D341Med (cell line): ENCODE measurements at regions not wholly inside any gene's neighbourhood (a gene's known extent, or its start where the extent isn't known, plus 50 kb on each side); places are given as distances from the start of the nearest gene placed in this dataset.

Experiments used
- DNase-seq: peaks from one replicate; pipeline ENCODE4 v3.0.0; 2012; ENCODE audit warnings: low spot score

DNA sequence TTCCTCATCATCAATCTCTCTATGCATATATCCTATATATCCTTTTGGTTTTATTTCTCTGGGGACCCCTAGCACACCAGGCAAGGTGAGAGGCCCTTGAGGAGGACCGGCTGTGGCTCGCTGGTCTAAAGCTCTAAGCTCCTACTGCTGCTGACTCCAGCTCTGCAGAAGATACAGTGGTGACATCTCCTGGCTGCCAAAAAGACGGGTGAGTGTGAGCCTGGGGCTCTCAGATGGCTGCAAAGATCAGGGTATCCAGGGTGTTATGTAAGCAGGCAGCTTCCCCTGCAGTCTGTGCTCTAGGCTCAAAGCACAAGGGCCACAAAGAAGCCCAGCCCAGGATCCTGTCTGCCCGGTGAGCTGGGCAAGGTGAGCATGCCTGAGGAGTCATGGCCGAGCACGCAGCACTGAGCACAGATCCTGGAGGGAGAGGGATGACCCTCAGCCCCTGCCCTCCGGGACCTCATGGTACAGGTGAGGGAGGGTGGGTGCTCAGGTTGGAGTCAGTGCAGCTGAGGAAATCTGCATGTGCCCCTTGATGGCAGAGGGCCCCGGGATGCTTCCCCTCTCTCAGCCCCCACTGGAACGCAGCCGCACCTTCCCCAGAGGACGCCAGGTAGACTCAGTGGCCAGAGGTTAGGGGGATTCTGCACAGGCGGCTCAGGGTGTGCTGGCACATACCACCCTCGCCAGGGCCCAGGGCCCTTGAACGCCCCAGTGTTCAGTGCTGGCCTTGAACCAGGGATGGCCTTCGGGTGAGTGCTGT, 95.4 kb upstream of the INSIG1 start:
- no peak for DNase-seq

DNA sequence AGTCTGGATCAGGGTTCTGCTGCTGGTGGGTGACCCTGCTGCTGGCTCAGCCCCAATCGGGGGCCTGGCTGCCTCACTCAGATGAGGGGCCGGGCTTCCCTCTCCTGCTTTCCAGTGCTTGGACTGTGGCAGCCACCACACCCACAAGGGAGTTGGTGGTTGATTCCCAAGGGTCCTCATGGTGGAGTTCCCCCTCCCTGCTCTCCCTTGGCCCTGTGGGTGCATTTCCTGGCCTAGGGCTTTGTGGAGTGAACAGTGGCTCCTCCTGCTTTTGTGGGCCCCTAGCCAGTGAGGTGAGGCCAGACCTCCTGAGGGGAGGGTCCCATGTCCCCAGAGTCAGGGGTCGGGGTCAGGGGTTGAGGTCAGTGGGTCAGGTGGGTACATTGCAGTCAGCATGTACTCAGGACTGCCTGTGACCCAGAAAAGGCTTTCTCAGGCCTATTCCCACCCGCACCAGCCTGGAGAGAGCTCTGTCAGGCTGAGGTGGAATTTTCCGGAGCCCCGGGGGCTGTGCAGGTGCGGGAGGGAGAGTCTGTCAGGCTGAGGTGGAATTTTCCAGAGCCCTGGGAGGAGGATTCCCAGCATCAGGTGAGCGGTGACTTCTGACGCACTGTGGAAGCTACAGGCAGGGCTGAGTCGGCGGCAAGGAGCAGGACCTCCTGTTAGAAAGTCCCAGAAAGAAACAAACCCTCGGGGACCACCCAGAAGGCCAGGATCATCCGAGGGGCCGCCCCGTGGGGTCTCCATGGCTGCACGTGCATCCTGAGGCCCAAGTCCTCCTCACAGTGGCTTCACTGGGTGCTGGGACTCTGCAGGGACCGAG, 94.4 kb upstream of the INSIG1 start:
- DNase-seq = no peak

DNA sequence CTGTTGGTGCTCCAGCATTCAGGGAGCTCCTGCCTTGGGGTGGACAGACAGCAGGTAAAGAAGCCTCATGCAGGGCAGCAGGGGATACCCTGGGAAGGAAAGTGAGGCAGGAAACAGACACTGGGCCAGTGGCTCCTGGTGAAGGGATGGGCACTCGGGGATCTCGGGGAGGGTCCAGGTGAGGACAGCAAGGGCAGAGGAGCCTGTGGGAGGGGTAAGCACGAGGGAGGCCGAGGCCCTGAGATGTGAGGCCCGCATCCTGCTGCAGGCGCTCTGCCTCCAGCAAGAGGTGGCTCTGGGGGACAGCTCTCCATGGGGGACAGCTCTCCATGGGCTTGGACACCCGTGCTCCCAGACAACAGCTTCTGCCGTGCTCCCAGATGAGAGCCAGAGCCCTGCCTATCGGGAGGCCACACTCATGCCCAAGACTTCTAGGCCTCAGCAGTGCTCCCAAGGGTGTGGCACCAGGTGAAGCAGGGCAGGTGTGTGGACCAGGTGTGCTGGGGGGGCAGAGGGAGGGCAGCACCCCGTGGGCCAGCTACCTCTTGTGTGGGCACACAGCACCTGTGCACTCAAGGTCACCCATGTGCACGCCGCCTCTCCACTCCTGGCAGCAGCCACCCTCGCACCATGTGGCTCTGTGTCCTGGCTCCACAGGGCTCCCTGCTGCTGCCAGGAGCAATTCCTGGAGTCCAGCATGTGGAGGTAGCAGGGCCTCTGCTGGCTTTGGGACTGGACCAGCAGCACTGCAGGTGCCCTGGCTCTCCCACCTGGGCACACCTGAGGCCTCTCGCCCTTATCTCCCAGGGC, 93.6 kb upstream of the INSIG1 start:
- DNase-seq = no peak

DNA sequence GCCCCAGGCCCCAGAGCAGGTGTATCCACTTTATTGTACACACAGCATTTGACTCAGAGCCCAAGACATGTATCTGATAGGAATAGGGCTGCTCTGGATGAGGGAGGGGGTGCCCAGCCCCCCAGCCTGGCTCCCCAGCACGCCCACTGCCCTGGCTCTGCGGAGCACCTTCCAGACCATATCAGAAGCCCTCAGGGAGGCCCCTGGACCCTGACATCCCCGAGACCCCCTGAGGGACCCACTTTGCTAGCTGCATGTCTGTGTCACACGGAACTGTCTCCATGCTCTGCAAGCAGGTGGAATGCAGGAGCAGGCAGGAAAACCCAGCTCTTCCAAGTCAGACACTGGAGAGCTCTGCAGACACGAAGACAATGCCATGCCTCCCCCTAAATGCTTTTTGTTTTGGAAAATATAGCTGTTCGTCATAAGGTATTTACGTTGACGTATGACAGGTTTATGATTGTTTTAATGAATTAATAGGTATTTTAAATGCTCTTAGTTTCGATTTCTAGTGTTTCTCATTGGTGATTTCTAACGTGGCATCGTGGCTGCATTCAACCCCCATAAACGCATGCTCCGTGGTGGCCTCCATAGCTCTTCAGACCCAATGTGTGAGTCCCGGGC, 92.8 kb upstream of the INSIG1 start:
- no peak for DNase-seq

DNA sequence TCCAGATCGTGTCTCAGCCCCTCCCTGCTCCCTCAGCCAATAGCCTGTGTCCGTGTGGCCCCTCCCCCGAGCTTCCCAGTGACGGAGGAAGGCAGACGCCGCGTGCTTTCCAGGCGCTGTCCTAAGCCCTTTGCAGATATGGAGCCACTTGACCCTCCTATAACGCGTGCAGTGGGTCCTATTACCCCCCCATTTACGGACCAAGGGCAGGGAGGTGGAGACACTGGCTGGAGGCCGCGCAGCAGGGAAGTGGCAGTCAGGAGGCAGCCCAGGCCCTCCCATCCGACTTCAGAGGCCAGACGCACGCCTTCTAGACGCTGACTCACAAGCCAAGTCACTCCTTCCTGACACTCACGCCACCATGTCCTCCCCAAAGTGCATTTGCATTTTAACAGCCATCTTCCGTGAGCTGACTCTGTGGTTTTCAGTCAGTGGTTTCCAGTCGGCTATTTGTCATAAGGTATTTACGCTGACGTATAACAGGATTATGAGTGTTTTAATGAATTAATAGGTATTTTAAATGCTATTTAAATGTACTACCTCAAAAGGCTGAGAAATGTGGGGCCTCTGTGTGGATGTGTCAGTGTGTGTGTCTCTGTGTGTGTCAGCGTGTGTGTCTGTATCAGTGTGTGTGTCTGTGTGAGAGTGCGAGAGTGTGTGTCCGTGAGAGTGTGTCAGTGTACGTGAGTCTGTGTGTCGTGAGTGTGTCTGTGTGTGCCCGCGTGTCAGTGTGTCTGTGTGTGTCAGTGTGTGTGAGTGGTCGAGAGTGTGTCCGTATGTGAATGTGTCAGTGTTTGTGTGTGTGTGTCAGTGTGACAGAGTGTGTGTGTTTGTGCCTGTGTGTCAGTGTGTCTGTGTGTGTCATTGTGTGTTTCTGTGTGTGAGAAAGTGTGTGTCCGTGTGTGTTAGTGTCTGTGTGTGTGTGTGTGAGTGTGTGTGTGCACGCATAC, 92.0 kb upstream of the INSIG1 start:
- DNase-seq = no peak

DNA sequence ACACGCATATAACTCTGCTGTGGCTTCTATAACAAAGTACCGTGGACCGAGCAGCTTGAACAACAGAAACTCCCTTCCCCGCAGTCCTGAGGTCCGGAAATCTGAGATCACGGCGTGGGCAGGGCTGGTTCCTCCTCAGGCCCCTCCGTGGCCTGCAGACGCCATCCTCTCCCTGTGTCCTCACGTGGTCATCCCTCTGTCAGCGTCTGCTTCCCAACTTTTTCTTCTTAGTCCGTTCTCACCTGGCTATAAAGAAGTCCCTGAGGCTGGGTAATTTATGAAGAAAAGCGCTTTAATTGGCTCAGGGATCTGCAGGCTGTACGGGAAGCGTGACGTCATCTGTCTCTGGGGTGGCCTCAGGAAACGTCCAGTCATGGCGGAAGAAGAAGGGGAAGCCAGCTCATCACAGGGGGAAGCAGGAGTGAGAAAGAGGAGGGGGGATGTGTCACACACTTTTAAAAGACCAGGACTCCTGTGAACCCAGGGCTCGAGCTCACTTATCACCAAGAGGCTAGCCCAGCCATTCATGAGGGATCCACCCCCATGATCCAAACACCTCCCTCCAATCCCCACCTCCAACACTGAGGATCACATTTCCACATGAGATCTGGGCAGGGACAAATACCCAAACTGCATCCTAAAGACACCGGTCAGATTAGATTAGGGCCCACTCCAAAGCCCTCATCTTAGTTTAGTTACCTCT, 91.2 kb upstream of the INSIG1 start:
- no peak for DNase-seq

DNA sequence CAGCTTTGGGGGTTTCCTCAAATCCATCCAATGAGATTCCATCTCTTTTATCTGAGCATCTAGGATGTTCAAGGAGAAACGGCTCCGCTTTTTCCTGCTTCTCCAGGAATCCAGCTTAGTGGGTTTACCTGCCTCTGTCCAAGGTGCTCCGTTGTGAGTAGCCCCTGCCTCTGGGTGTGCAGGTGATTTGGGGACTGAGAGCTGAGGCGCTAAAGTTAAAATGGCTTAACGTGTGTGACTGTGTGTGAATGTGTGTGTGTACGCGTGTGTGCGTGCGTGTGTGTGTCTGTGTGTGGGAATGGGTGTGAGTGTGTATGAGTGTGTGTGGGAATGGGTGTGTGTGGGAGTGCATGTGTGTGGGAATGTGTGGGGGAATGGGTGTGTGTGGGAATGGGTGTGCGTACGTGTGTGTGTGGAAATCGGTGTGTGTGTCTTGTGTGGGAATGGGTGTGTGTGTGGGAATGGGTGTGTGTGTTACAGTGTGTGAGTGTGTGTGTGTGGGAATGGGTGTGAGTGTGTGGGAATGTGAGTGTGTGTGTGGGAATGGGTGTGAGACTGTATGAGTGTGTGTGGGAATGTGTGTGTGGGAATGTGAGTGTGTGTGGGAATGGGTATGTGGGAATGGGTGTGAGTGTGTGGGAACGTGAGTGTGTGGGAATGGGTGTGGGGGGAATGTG, 90.2 kb upstream of the INSIG1 start:
- DNase-seq = no peak

DNA sequence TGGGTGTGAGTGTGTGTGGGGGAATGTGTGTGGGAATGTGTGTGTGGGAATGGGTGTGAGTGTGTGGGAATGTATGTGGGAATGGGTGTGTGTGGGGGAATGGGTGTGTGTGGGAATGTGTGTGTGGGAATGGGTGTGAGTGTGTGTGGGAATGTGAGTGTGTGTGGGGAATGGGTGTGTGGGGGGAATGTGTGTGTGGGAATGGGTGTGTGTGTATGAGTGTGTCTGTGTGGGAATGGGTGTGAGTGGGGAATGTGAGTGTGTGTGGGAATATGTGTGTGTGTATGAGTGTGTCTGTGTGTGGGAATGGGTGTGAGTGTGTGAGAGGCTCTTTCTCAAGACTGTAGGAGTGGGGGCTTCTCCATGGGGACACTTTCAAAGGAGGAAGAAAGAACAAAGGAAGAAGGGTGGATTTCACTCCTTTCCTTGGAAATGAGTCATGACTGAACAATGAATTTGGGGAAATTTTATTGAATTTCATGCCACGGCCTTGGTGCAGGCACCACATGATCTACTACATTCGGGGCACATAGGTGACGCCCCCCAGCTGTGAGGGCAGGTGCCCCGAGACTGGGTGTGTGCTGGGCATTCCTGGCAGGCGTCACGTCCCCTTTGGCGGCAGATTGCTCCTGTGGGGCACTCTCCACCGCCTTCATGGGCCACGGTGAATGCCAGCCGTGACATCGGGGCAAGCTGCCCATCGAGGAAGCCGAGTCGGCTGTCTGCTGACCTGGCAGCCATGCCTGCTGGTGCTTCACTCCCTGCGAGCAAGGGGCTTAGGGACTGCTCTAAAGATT, 88.8 kb upstream of the INSIG1 start:
- no peak for DNase-seq

DNA sequence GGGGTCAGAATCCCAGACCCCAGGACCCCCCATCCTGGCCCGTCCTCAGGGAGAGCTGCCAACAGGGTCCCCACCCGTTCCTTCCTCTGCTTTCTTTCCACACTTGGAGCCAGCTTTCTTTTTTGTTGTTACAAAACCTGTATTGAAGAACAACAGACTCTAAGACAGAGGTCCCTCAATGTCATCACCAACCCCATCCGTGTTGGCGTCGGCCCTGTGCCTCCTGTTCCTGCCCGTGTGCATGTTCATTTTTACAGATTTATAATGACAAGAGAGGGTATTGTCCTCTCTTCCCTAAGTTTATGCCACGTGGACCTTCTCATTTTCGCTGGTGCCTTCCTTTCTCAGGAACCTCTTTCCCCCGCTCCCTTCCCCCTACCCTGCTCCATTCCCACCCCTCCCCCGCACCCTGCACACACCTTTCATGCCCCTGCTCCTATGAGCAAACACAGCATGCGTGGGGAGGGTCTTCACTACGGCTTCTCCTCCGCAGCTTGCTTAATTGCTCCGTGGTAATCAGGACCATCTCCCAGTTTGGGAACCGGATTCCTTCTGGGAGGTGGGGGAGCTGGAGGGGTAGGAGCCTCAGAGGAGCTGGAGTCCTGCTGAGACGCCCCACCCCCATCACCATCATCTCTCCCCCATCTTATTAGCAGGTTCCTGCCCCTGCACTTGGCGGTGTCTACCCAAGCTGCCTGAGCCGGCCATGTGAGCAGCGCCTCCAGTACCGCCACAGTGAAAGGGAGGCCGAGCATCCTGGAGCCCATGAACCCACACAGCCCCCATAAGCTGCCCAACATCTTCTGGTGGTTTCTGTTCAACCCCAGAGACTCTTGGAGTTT, 88.0 kb upstream of the INSIG1 start:
- no peak for DNase-seq

DNA sequence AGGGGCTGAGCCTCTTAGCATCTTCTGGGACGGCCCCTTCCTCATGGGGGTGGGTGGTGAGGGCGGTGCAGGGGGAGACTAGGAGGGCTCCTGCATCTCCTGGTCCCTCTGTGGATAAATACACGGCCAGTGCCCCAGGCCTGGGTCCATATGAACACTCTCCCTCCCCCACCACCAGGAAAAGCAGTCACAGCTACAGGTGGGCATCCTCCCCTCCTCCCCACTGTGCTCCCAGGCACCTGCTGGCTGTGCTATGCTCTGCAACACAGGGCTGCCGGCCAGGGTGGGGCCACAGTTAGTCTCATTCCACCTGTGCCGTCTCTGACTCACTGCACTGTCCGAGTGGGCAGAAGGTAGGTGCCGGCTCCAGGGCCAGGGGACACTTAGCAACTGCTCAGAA, 87.3 kb upstream of the INSIG1 start:
- DNase-seq = no peak

DNA sequence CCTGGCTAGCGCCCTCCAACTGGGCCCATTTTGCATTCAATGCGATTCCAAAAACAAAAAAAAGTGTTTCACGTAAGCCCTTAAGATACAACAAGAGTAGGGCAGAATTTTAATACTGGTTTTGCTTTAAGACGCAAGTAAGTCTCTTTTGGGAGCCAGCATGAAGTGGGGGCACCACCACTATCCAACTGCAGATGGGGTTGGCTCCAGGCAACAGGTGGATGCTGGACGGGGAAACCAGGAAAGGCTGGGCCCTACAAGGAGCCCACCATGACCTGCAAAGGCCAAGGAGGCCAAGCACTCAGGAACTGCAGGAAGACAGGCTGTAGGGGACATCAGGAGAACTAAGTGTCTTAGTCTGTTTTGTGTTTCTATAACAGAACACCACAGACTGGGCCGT, 86.5 kb upstream of the INSIG1 start:
- no peak for DNase-seq

DNA sequence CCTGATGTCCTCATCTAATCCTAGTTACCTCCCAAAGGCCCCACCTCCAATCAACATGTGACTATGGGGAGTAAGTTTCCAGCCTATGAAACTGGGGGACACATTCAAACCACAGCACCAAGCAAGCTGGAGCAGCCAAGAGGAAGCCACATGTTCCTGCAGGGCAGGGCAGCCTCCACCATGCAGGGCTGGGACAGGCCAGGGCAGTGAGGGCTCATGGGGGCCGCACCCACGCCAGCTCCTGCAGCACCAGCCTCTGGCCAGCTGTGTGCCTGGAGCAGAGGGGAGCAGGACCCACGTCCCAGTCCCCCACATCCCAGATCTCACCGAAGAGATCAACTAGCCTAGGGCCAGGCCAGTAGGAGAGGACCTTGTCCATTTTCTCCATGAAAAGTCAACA, 85.9 kb upstream of the INSIG1 start:
- no peak for DNase-seq

DNA sequence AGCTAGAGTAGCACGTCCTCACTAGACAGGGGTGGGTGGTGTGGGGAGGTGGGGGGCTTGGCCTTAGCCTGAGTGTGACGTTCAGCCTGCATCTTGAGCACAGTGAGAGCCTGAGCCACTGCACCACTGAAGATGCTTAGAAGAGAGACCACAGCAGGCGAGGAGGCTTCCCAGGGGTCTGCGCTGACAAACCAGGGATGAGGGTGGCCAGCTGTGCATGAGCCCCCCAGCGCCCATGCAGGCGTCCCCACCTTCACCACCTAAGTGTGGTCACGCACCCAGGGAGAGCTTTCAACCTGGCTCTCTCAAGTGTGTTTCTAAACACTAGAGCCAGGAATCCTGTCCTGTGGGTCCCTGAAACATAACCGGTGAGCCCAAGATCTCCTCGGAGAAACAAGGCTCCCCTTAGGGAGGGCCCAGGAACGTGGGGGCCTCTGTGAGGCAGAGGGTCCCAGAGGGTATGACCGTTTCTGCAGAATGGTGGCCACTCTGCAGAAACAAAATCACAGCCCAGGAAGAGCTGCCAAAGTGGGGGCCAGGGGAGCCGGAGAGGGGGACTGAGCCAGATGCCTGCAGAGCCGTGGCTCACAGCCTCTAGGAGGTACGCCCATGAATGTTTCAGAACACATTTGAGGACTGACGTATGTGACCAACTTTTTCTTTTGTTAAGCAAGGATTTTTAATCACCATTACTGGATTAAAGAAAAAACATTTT, 85.2 kb upstream of the INSIG1 start:
- DNase-seq = no peak

DNA sequence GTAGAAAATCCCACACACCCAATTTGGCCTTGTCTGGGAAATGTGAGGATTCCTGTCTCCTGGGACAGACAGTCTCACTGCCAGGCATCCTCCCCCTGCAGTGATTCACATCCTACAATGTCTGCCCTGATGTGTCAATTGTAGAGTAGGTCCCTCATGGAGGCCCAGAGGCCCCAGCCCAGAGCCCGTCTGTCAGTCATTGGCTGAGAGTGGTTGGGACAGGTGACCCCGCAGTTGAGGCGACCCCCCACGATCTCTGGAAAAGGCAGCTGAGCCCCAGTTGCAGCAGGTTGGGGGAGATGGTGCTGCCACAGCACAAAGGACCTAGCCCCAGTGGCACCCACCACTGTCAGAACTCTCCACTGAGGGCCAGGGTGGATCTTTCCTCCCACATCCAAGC, 84.3 kb upstream of the INSIG1 start:
- no peak for DNase-seq

DNA sequence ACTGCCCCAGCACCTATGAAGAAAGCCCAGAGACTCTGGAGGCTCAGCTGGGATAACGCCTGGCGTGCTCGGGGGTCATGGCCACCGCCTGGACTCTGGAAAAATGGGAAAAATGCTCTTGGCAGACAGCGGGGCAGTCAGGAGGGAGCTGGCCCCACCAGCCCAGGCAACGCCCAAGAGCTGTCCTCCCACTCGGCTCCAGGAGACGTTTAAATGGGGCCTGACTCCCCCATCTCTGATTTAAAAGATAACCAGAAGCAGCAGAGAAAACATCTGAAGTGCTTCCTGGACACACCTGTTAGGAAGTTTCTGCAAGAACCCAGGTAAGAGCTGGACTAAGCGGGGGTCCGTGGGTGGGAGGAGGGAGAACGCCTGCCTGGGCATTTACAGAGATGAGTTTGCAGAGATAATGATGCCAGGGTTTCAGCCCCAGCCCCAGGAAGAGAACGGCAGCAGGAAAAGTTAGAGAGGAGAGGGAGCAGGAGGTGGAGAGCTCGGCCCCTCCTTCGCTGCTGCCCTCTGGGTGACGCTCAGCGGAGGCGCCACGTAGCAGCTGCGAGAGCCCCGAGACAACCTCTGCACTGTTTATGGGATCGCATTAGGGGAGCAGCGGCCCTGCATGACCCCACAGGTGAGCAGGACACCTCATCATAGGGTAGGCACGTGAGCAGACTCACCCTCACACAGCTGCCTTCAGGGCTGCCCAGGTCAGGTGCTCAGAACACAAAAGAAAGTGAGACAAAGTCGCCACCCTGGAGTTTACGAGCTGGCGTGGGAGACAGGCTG, 83.5 kb upstream of the INSIG1 start:
- DNase-seq = no peak

DNA sequence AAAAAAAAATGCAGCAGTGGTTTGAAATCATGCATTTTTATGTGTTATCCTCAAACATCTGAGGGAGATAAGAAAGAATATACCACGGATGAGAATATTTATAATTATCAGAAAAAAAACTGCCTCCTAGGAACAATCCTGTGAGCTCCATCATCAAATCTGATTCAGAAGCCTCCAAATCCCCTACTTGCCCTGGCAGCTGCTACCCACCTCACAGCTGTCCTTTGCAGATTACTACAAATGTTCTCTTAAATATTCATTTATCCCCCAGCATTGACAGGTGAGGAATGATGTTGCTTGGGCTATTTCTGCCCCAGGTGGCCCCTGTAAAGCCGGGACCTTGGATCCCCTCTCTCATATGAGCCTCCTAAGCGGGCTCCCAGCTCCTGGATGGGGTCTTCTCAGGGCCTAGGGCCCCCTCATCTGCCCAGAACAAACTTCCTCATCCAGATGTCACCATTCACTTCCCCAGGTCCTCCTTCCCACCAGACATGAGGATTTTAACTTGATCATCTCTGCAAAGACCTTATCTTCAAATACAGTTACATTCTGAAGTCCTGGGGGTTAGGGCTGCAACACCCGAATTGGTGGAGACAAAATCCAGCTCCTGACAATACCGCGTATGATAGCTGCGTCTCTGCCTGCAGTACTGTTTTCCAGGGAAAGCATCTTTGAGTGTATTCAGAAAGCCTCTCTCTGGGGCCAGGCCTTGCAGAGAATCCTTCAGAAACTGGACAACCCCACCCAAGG, 81.9 kb upstream of the INSIG1 start:
- DNase-seq = no peak
